GM12891 (cell line): ENCODE measurements at regions not wholly inside any gene's neighbourhood (a gene's known extent, or its start where the extent isn't known, plus 50 kb on each side); places are given as distances from the start of the nearest gene placed in this dataset.

Source experiments
- PAX5 ChIP-seq: IDR thresholded peaks from 2 replicates; pipeline ENCODE4 v1.6.1; 2011; ENCODE audit warnings: low read length, moderate library complexity, mild to moderate bottlenecking; ENCODE audit not compliant: insufficient read depth, severe bottlenecking
- POLR2A ChIP-seq: IDR thresholded peaks from 2 replicates; pipeline ENCODE4 v1.6.1; 2011; ENCODE audit warnings: low read depth, low read length, control low read depth
- POLR2AphosphoS5 ChIP-seq: IDR thresholded peaks from 2 replicates; pipeline ENCODE4 v1.6.1; 2011; ENCODE audit warnings: low read depth, low read length, control low read depth
- POU2F2 ChIP-seq: IDR thresholded peaks from 2 replicates; pipeline ENCODE4 v1.6.1; 2011; ENCODE audit warnings: low read depth, mild to moderate bottlenecking, control low read depth, low read length, moderate library complexity
- SPI1 ChIP-seq: IDR thresholded peaks from 2 replicates; pipeline ENCODE4 v1.6.1; 2011; ENCODE audit warnings: low read depth, low read length, control low read depth
- TAF1 ChIP-seq: IDR thresholded peaks from 2 replicates; pipeline ENCODE4 v1.6.1; 2011; ENCODE audit warnings: low read depth, low read length, control low read depth

- TF ChIP-seq SPI1 (no peak), TAF1 (no peak), POLR2AphosphoS5 (no peak), POLR2A (no peak), POU2F2 (no peak), PAX5 (no peak)
Measured at GRCh38 chr12:115837220-115837619, 440.3 kb downstream of the MED13L start.
